Chondrocyte (in vitro differentiated cells): ENCODE measurements at regions not wholly inside any gene's neighbourhood (a gene's known extent, or its start where the extent isn't known, plus 50 kb on each side); places are given as distances from the start of the nearest gene placed in this dataset.

ENCODE experiments used
- DNase-seq: peaks from one replicate; pipeline ENCODE4 v3.0.0; 2021; ENCODE audit warnings: mixed read lengths, low spot score
- H3K27ac Mint-ChIP-seq: one replicate; pipeline ENCODE4 v1.8.0; 2021; ENCODE audit warnings: mild to moderate bottlenecking, moderate library complexity, mixed read lengths; ENCODE audit not compliant: unreplicated experiment
- H3K27me3 Mint-ChIP-seq: 2 replicates; pipeline ENCODE4 v1.8.0; 2021; ENCODE audit warnings: low read depth, mixed read lengths
- H3K36me3 Mint-ChIP-seq: 2 replicates; pipeline ENCODE4 v1.8.0; 2021; ENCODE audit warnings: low read depth, mixed read lengths
- H3K4me1 Mint-ChIP-seq: 2 replicates; pipeline ENCODE4 v1.8.0; 2021; ENCODE audit warnings: low read depth, mild to moderate bottlenecking, mixed read lengths
- H3K4me3 Mint-ChIP-seq: one replicate; pipeline ENCODE4 v1.8.0; 2021; ENCODE audit warnings: mild to moderate bottlenecking, moderate library complexity, mixed read lengths; ENCODE audit not compliant: unreplicated experiment
- H3K9me3 Mint-ChIP-seq: 2 replicates; pipeline ENCODE4 v1.8.0; 2021; ENCODE audit warnings: low read depth, mixed read lengths
- TF ChIP-seq, protein P1 (sequence below): fragments of 200-600 bp; sonication (generic); IDR thresholded peaks from 2 replicates; pipeline ENCODE4 v1.5.0; 2021; ENCODE audit warnings: antibody characterized with exemption, mild to moderate bottlenecking, moderate library complexity

DNA sequence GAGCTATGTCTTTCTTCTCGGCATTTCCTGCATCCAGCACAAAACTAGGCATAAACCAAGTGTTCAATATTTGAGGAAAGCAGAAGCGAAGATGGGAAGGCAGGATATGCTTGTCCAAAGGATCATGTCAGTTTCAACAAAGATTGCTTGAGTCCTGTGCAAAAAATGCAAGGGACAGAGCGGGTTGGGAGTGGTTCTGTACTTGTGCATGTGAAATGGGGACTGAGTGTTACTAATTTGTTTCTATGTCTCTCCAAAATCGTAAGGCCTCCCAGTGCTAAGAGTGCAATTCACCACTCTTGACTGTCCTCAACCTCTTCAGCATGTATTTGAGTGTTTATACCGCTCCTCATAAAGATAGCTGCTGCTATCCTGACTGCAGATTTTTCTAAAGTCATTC is 166.2 kb downstream of the DLEU7 start:
- Mint-ChIP-seq H3K9me3 (no peaks in the 10 kb centered on the region), H3K27ac (peak overlapping the region; percentile 97), H3K27me3 (no peaks in the 10 kb centered on the region), H3K36me3 (no peaks in the 10 kb centered on the region), H3K4me1 (peaks cover 62% of the 10 kb centered on the region), H3K4me3 (no peak overlapping the region)
- TF ChIP-seq, protein P1, sequence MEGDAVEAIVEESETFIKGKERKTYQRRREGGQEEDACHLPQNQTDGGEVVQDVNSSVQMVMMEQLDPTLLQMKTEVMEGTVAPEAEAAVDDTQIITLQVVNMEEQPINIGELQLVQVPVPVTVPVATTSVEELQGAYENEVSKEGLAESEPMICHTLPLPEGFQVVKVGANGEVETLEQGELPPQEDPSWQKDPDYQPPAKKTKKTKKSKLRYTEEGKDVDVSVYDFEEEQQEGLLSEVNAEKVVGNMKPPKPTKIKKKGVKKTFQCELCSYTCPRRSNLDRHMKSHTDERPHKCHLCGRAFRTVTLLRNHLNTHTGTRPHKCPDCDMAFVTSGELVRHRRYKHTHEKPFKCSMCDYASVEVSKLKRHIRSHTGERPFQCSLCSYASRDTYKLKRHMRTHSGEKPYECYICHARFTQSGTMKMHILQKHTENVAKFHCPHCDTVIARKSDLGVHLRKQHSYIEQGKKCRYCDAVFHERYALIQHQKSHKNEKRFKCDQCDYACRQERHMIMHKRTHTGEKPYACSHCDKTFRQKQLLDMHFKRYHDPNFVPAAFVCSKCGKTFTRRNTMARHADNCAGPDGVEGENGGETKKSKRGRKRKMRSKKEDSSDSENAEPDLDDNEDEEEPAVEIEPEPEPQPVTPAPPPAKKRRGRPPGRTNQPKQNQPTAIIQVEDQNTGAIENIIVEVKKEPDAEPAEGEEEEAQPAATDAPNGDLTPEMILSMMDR, result no peak
- DNase-seq, result no peak

GRCh38 chr13:50677687-50678463 is 165.6 kb downstream of the DLEU7 start:
- TF ChIP-seq, protein P1, result no peak
- Mint-ChIP-seq H3K4me3 (peak overlapping the region; percentile 37), H3K9me3 (no peaks in the 10 kb centered on the region), H3K27ac (peak overlapping the region; percentile 97), H3K36me3 (no peaks in the 10 kb centered on the region), H3K27me3 (no peaks in the 10 kb centered on the region), H3K4me1 (peaks cover 55% of the 10 kb centered on the region)
- no peak for DNase-seq

DNA sequence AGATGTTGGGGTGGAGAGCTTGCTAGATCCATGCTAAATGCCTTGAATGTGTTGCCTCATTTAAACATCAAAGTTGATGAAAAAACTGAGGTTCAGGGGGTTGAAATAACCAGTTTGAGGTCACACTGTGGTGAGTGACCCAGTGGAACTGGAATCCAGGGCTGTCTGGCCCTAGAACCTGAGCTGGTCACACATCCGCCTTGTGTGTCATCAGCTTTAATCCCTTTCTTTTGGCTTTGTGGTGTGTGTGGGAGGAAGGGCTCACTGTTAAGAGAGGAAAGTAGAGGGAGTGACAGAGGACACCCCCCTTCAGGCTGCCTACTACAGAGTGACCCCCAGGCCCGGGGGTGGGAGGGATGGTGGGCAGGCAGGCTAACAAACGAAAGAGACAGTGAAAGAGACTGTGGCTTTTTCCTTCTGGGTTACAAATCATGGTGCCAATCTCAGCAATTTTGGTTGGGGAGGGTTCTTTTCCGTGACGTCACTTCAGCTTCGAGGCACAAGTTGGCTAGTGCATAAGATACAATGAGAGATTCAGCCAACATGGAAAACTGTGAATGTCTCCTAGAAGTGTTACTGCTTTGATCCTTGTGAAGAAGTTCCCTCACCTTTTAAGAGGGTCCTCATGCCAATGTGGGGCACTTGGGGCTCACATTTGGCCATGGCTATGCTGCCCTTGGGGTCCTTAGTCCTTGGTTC is 164.9 kb downstream of the DLEU7 start:
- TF ChIP-seq, protein P1, result no peak
- Mint-ChIP-seq H3K4me1 (peaks cover 52% of the 10 kb centered on the region), H3K27me3 (no peaks in the 10 kb centered on the region), H3K27ac (peak overlapping the region; percentile 97), H3K4me3 (peak overlapping the region; percentile 37), H3K9me3 (no peaks in the 10 kb centered on the region), H3K36me3 (peaks cover 1% of the 10 kb centered on the region)
- no peak for DNase-seq

GRCh38 chr13:50679321-50679720 is 164.2 kb downstream of the DLEU7 start:
- no peaks in the 10 kb centered on the region for H3K9me3 Mint-ChIP-seq
- peak overlapping the region; percentile 97 for H3K27ac Mint-ChIP-seq
- H3K27me3 Mint-ChIP-seq, result no peaks in the 10 kb centered on the region
- peaks cover 56% of the 10 kb centered on the region for H3K4me1 Mint-ChIP-seq
- DNase-seq, result no peak
- TF ChIP-seq, protein P1, result no peak
- peaks cover 1% of the 10 kb centered on the region for H3K36me3 Mint-ChIP-seq
- no peak overlapping the region for H3K4me3 Mint-ChIP-seq

- no peaks in the 10 kb centered on the region for H3K27me3 Mint-ChIP-seq
Measured at GRCh38 chr13:50682002-50682401, 161.5 kb downstream of the DLEU7 start.

More at GRCh38 chr13:50682002-50682401, 161.5 kb downstream of the DLEU7 start:
- Mint-ChIP-seq H3K27ac (no peak overlapping the region), H3K4me3 (no peak overlapping the region), H3K36me3 (peaks cover 3% of the 10 kb centered on the region), H3K4me1 (peaks cover 71% of the 10 kb centered on the region), H3K9me3 (no peaks in the 10 kb centered on the region)
- no peak for DNase-seq
- TF ChIP-seq, protein P1, result no peak
